Transverse colon (tissue), 4 donors: ENCODE measurements at regions not wholly inside any gene's neighbourhood (a gene's known extent, or its start where the extent isn't known, plus 50 kb on each side); places are given as distances from the start of the nearest gene placed in this dataset.

Experiments used
- POLR2A ChIP-seq: fragments of 450-650 bp; IDR thresholded peaks from one replicate; pipeline ENCODE4 v1.6.1; 2016; ENCODE audit warnings: antibody characterized with exemption, mild to moderate bottlenecking, moderate library complexity
- POLR2AphosphoS5 ChIP-seq, 3 donors: sonication (generic); formaldehyde crosslinking; IDR thresholded peaks; one replicate each; pipeline ENCODE4 v1.6.1; 2016; ENCODE audit warnings: antibody characterized with exemption in 3 of 3
- TF ChIP-seq, protein P1 (sequence below), 5 experiments: fragments of 200-600 bp in 3 of 5; fragments of 450-650 bp in 2 of 5; sonication (generic) in 3 of 5; IDR thresholded peaks; 1 replicate in 2 of 5; 2 replicates in 3 of 5; pipeline ENCODE4 v1.5.1; 2016 to 2017; ENCODE audit warnings: antibody characterized with exemption in 5 of 5, inconsistent platforms in 3 of 5, mild to moderate bottlenecking in 2 of 5, moderate library complexity in 1 of 5

DNA sequence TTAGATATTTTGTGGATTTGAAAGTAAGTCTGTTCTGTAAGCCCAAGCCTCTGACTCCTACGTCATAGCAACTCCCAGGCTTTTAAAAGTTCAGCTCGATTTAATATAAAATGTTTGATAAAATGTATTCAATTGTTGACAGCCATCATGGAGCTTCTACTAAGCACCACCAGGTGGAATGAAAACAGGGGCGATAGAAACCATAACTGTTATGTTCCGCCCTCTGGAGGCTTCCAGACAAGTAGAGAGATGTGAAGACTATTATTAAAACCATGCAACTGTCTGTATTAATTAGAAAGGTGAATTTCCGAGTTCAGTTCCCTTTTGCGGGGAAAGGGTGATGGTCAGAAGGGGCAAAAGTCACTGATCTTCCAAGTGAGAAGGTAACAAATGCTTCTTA, 292.2 kb downstream of the NR2F2 start:
- no peak for TF ChIP-seq POLR2A
- TF ChIP-seq POLR2AphosphoS5 (IDR thresholded peaks at IDR 0.05) = no peak
- TF ChIP-seq, protein P1, sequence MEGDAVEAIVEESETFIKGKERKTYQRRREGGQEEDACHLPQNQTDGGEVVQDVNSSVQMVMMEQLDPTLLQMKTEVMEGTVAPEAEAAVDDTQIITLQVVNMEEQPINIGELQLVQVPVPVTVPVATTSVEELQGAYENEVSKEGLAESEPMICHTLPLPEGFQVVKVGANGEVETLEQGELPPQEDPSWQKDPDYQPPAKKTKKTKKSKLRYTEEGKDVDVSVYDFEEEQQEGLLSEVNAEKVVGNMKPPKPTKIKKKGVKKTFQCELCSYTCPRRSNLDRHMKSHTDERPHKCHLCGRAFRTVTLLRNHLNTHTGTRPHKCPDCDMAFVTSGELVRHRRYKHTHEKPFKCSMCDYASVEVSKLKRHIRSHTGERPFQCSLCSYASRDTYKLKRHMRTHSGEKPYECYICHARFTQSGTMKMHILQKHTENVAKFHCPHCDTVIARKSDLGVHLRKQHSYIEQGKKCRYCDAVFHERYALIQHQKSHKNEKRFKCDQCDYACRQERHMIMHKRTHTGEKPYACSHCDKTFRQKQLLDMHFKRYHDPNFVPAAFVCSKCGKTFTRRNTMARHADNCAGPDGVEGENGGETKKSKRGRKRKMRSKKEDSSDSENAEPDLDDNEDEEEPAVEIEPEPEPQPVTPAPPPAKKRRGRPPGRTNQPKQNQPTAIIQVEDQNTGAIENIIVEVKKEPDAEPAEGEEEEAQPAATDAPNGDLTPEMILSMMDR (IDR thresholded peaks at IDR 0.05) = no peak
